ENCODE measurements at regions not wholly inside any gene's neighbourhood (a gene's known extent, or its start where the extent isn't known, plus 50 kb on each side); places are given as distances from the start of the nearest gene placed in this dataset.

GRCh38 chr5:89769975-89770374 is 639.6 kb downstream of the CETN3 start:
- peak; percentile 7 for DNase-seq (ENCODE audit: low read depth)
- H3K4me3 ChIP-seq (ENCODE audit: low read length), result no peak overlapping the region
- TF ChIP-seq CTCF (conservative IDR thresholded peaks at IDR 0.05; ENCODE audit: low read depth, low read length), result no peak

GRCh38 chr5:89759802-89760201 is 649.8 kb downstream of the CETN3 start:
- no peak overlapping the region for H3K4me3 ChIP-seq (ENCODE audit: low read length)
- DNase-seq (ENCODE audit: low read depth), result no peak
- no peak for TF ChIP-seq CTCF (conservative IDR thresholded peaks at IDR 0.05; ENCODE audit: low read depth, low read length)

- no peak for DNase-seq (ENCODE audit: low read depth)
- H3K4me3 ChIP-seq (ENCODE audit: low read length), result no peak overlapping the region
- no peak for TF ChIP-seq CTCF (conservative IDR thresholded peaks at IDR 0.05; ENCODE audit: low read depth, low read length)
Observed at GRCh38 chr5:89758146-89758545, 651.4 kb downstream of the CETN3 start.

- H3K4me3 ChIP-seq (ENCODE audit: low read length), result no peak overlapping the region
- TF ChIP-seq CTCF (conservative IDR thresholded peaks at IDR 0.05; ENCODE audit: low read depth, low read length), result no peak
- no peak for DNase-seq (ENCODE audit: low read depth)
Observed at GRCh38 chr5:89756955-89757354, 652.6 kb downstream of the CETN3 start.

GRCh38 chr5:89755024-89755423 is 654.5 kb downstream of the CETN3 start:
- no peak overlapping the region for H3K4me3 ChIP-seq (ENCODE audit: low read length)
- no peak for DNase-seq (ENCODE audit: low read depth)
- TF ChIP-seq CTCF (conservative IDR thresholded peaks at IDR 0.05; ENCODE audit: low read depth, low read length), result no peak

GRCh38 chr5:89735082-89735481 is 674.5 kb downstream of the CETN3 start:
- H3K4me3 ChIP-seq (ENCODE audit: low read length), result no peak overlapping the region
- peak; percentile 81 for DNase-seq (ENCODE audit: low read depth)
- no peak for TF ChIP-seq CTCF (conservative IDR thresholded peaks at IDR 0.05; ENCODE audit: low read depth, low read length)

- TF ChIP-seq CTCF (conservative IDR thresholded peaks at IDR 0.05; ENCODE audit: low read depth, low read length), result no peak
- no peak for DNase-seq (ENCODE audit: low read depth)
Observed at GRCh38 chr5:89733772-89734171, 675.8 kb downstream of the CETN3 start.

More at GRCh38 chr5:89733772-89734171, 675.8 kb downstream of the CETN3 start:
- no peak overlapping the region for H3K4me3 ChIP-seq (ENCODE audit: low read length)

All from retinal pigment epithelial cell (primary cell).